Smooth muscle cell (in vitro differentiated cells): ENCODE measurements at regions not wholly inside any gene's neighbourhood (a gene's known extent, or its start where the extent isn't known, plus 50 kb on each side); places are given as distances from the start of the nearest gene placed in this dataset.

ENCODE experiments used
- DNase-seq: peaks from one replicate; lab custom pipeline; 2025; ENCODE audit not compliant: unreplicated experiment; lab: John Stamatoyannopoulos, UW
- H2AFZ ChIP-seq: fragments of 200-600 bp; sonication (generic); 2 replicates; pipeline ENCODE4 v1.6.0; 2016; ENCODE audit warnings: antibody characterized with exemption, low read depth, mild to moderate bottlenecking
- H3F3A ChIP-seq: fragments of 200-600 bp; sonication (generic); 2 replicates; pipeline ENCODE4 v1.6.0; 2017; ENCODE audit warnings: antibody characterized with exemption, low read depth
- H3K27ac ChIP-seq: fragments of 200-600 bp; sonication (generic); 2 replicates; pipeline ENCODE4 v1.5.1; 2016; ENCODE audit warnings: low read depth, mild to moderate bottlenecking
- H3K27me3 ChIP-seq: fragments of 200-600 bp; sonication (generic); 2 replicates; pipeline ENCODE4 v1.6.1; 2016; ENCODE audit warnings: low read depth, mild to moderate bottlenecking
- H3K36me3 ChIP-seq: fragments of 200-600 bp; sonication (generic); 2 replicates; pipeline ENCODE4 v1.5.1; 2016; ENCODE audit warnings: low read depth
- H3K4me1 ChIP-seq: fragments of 200-600 bp; sonication (generic); 2 replicates; pipeline ENCODE4 v1.5.1; 2016; ENCODE audit warnings: low read depth
- H3K4me2 ChIP-seq: fragments of 200-600 bp; sonication (generic); 2 replicates; pipeline ENCODE4 v1.6.0; 2016; ENCODE audit warnings: mild to moderate bottlenecking
- H3K4me3 ChIP-seq: fragments of 200-600 bp; sonication (generic); 2 replicates; pipeline ENCODE4 v1.5.1; 2016; ENCODE audit warnings: mild to moderate bottlenecking
- H3K79me2 ChIP-seq: fragments of 200-600 bp; sonication (generic); 2 replicates; pipeline ENCODE4 v1.6.0; 2016; ENCODE audit warnings: low read depth, mild to moderate bottlenecking
- H3K9ac ChIP-seq: fragments of 200-600 bp; sonication (generic); 2 replicates; pipeline ENCODE4 v1.6.0; 2016; ENCODE audit warnings: low read depth
- H3K9me3 ChIP-seq: fragments of 200-600 bp; sonication (generic); replicated peaks from 2 replicates; pipeline ENCODE4 v1.5.1; 2016; ENCODE audit warnings: low read depth
- H4K20me1 ChIP-seq: fragments of 200-600 bp; sonication (generic); 2 replicates; pipeline ENCODE4 v1.6.0; 2016; ENCODE audit warnings: low read depth
- WGBS: methylation state at CpG from one replicate; pipeline ENCODE4 v1.1.7; 2016; ENCODE audit warnings: low lambda C conversion rate; 5-methylcytosine and 5-hydroxymethylcytosine counted together
- TF ChIP-seq, protein P1 (sequence below): fragments of 200-600 bp; sonication (generic); IDR thresholded peaks from 2 replicates; pipeline ENCODE4 v1.5.1; 2017; ENCODE audit warnings: borderline replicate concordance, mild to moderate bottlenecking, antibody characterized with exemption; ENCODE audit not compliant: insufficient read depth, poor library complexity, severe bottlenecking

DNA sequence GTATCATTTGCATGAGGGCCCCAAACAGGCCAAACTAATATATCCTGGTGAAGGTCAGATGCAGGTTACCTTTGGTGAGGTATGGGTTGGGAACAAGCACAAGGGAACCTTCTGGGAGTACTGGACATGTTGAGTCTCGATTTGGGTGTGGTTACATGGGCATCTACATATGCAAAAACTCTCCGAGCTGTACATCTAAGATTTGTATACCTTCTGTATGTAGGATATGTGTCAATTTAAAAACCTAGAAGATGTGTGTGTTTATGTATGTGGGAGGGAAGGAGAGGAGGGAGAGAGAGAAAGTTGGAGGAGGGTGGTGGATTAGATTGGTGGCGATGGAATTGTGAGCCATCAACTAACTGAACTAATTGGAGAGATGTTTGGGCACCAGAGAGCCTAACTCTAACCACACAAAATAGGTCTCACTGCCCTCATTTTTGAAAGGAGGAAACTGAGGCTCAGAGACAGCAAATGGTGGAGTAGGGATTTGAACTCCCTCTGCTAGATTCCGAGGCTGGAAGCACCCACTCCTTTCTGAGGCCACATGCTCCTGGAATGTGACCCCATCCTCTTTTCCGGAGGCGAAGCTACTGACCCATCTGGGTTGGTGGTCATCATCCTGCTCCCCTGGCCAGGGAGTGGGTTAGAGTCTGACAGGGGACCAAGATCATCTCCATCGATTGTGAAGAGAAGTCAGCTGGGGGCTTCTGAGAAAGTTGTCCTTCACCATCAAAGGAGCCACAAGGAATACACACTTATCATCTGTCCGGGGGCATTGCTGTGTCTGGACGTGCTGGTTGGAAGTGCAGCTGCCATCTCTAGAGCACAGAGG lies 107.3 kb upstream of the MYCN start:
- no peak for DNase-seq
- H3K4me2 ChIP-seq: no peak overlapping the region
- H2AFZ ChIP-seq: no peak overlapping the region
- no peaks in the 10 kb centered on the region for H3K36me3 ChIP-seq
- no peaks in the 10 kb centered on the region for H3K27me3 ChIP-seq
- H3K27ac ChIP-seq: no peak overlapping the region
- H3F3A ChIP-seq: no peaks in the 10 kb centered on the region
- H3K79me2 ChIP-seq: no peaks in the 10 kb centered on the region
- H3K4me3 ChIP-seq: no peak overlapping the region
- WGBS: 91% methylated on average over 9 of the region's 9 CpGs
- TF ChIP-seq, protein P1, sequence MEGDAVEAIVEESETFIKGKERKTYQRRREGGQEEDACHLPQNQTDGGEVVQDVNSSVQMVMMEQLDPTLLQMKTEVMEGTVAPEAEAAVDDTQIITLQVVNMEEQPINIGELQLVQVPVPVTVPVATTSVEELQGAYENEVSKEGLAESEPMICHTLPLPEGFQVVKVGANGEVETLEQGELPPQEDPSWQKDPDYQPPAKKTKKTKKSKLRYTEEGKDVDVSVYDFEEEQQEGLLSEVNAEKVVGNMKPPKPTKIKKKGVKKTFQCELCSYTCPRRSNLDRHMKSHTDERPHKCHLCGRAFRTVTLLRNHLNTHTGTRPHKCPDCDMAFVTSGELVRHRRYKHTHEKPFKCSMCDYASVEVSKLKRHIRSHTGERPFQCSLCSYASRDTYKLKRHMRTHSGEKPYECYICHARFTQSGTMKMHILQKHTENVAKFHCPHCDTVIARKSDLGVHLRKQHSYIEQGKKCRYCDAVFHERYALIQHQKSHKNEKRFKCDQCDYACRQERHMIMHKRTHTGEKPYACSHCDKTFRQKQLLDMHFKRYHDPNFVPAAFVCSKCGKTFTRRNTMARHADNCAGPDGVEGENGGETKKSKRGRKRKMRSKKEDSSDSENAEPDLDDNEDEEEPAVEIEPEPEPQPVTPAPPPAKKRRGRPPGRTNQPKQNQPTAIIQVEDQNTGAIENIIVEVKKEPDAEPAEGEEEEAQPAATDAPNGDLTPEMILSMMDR: no peak
- H3K9ac ChIP-seq: no peak overlapping the region
- no peaks in the 10 kb centered on the region for H4K20me1 ChIP-seq
- H3K4me1 ChIP-seq: no peaks in the 10 kb centered on the region
- no peaks in the 10 kb centered on the region for H3K9me3 ChIP-seq

DNA sequence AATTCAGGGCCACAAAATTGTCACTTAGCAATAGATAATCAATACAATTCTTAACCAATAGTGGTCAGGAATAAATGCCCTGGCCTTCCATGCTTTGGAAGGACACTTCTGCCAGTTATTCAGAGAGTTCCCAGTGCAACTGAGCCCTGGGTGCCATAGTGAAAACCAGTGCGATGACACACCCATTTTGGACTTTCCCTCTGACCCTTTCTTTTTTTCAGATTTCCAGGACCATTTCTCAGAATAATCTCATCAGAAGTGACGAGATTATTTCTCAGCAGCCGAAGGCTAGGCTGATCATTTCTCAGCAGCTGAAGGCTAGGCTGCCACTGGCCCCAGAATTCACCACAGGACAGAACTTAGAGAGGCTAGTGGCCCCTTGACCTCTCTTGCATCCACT lies 106.6 kb upstream of the MYCN start:
- Histone ChIP-seq H3K4me1 (no peaks in the 10 kb centered on the region), H4K20me1 (no peaks in the 10 kb centered on the region), H3K9me3 (no peaks in the 10 kb centered on the region), H2AFZ (no peak overlapping the region), H3K27me3 (no peaks in the 10 kb centered on the region), H3K36me3 (no peaks in the 10 kb centered on the region), H3K4me2 (no peak overlapping the region), H3K9ac (no peak overlapping the region), H3K79me2 (no peaks in the 10 kb centered on the region), H3K27ac (no peak overlapping the region), H3F3A (no peaks in the 10 kb centered on the region), H3K4me3 (no peak overlapping the region)
- TF ChIP-seq, protein P1: no peak
- DNase-seq: no peak
- WGBS: 91% methylated on average over 3 of the region's 3 CpGs

DNA sequence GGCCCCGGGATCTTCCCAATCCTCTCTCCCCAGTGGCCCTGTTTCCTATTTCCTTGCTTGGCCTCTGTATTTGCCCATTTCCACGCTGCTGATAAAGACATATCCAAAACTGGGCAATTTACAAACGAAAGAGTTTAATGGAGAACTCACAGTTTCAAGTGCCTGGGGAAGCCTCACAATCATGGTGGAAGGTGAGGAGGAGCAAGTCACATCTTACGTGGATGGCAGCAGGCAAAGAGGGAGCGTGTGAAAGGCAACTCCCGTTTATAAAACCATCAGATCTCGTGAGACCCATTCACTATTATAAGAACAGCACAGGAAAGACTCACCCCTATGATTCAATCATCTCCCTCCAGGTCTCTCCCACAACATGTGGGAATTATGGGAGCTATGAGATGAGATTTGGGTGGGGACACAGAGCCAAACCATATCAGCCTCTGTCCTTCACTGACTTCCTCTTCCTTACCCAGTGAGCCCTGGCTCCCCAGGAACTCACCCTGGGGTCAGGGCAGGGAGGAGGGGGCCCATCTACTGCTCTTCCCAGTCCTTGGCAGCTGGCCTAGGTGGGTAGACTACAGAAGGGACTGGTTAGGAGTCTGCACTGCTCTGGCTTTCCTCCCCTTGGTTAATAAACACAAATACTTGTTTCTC lies 105.8 kb upstream of the MYCN start:
- Histone ChIP-seq H3K36me3 (no peaks in the 10 kb centered on the region), H3K9me3 (no peaks in the 10 kb centered on the region), H3K4me3 (no peak overlapping the region), H3K27me3 (no peaks in the 10 kb centered on the region), H3K27ac (no peak overlapping the region), H3K9ac (no peak overlapping the region), H2AFZ (no peak overlapping the region), H3K4me1 (no peaks in the 10 kb centered on the region), H3K79me2 (no peaks in the 10 kb centered on the region), H3F3A (no peaks in the 10 kb centered on the region), H4K20me1 (no peaks in the 10 kb centered on the region), H3K4me2 (no peak overlapping the region)
- DNase-seq: no peak
- 89% methylated on average over 7 of the region's 7 CpGs for WGBS
- TF ChIP-seq, protein P1: no peak
